ENCODE measurements at regions not wholly inside any gene's neighbourhood (a gene's known extent, or its start where the extent isn't known, plus 50 kb on each side); places are given as distances from the start of the nearest gene placed in this dataset.
A peak's percentile ranks its signal among the peaks of the same experiment; 100 is the strongest.

DNA sequence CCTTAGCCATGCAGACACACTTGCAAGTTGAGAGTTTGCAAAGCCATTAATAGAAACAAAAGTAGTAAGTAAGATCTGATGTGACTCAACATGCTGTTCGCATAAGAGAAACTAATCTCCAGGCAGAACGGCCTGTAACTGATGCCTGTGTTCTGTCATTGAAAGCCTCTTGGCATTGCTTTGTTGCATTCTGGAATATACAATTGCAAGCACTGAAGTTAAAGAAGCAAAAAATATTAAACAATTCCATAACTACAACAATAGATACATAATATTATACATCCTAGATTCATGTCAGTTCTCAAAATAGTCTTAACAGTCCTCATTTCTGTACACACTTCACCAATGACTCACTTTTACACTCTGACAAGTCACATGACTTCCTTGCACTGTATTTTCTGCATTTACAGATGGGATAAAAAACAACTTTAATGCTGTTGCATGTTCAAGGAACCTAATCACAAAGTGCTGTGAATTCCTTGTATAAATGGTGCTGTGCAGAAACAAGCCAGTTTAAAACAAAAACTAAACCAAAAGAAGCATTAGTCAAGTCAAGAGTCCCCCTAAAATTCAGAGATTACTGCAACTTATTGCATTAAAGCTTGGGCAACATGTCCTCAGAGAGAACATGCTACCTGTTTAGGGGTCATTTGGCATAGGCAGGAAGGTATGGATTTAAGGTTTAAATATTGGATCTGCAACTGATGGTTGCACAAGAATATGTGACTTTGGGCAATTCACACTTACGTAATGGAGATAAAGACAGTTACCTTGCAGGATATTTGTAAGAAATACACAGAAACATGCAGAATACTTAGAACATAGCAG is 79.5 kb upstream of the SERP2 start:
- Mint-ChIP-seq H3K9me3 (no peaks in the 10 kb centered on the region), H3K4me1 (peaks cover 16 to 28% (median 24%) of the 10 kb centered on the region in 3 donors), H3K27me3 (peaks cover 12 to 14% of the 10 kb centered on the region in 2 donors), H3K27ac (peak overlapping the region; percentile 67 to 90), H3K4me3 (no peak overlapping the region), H3K36me3 (no peaks in the 10 kb centered on the region)
- Histone ChIP-seq H3K36me3 (ENCODE audit: control insufficient read depth in 2 of 2, extremely low read depth in 1 of 2, insufficient read depth in 1 of 2, low read length in 1 of 2) (no peaks in the 10 kb centered on the region), H3K4me1 (ENCODE audit: control insufficient read depth in 1 of 2, extremely low read depth in 1 of 2, insufficient read depth in 2 of 2, low read length in 2 of 2) (peaks cover 0 to 4% of the 10 kb centered on the region in 2 experiments), H3K27ac (ENCODE audit: low read length) (no peak overlapping the region), H3K27me3 (replicated peaks in 1 of 2; ENCODE audit: control insufficient read depth in 2 of 2, extremely low read depth in 1 of 2, insufficient read depth in 2 of 2, low read length in 1 of 2) (peaks cover 0 to 1% of the 10 kb centered on the region in 2 experiments), H3K4me3 (ENCODE audit: control insufficient read depth in 1 of 2, extremely low read depth in 1 of 2, low read length in 1 of 2) (no peak overlapping the region), H3K9me3 (no peaks in the 10 kb centered on the region)
- peak in 2 of 4 experiments; percentile 58 to 70 for ATAC-seq (replicated peaks in 1 of 4)
- ChIA-PET CTCF (no interaction called here), POLR2A (no interaction called here)
- WGBS (ENCODE audit: insufficient coverage): 55% methylated on average over 2 of the region's 3 CpGs
- no peak for DNase-seq

DNA sequence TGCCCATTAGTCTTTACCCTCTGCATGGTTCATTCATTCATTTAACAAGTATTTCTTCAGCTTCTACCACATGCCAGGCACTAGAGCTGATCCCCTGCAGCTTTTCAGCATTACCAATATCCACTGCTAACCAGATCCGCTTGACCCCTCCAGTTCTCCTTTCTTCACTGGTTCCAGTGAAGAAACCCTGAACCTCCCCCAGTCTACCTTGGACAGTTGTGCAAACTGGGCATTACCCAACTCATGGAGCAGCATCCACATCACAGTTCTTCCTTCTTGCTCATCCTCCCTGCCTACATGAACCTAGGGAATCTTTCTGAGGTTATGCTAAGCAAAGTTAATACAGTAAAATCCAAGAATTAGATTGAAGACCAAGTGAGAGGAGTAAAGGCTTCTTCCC is 78.7 kb upstream of the SERP2 start:
- Histone ChIP-seq H3K4me1 (ENCODE audit: control insufficient read depth in 1 of 2, extremely low read depth in 1 of 2, insufficient read depth in 2 of 2, low read length in 2 of 2) (peaks cover 0 to 4% of the 10 kb centered on the region in 2 experiments), H3K27me3 (replicated peaks in 1 of 2; ENCODE audit: control insufficient read depth in 2 of 2, extremely low read depth in 1 of 2, insufficient read depth in 2 of 2, low read length in 1 of 2) (no peaks in the 10 kb centered on the region), H3K4me3 (ENCODE audit: control insufficient read depth in 1 of 2, extremely low read depth in 1 of 2, low read length in 1 of 2) (no peak overlapping the region), H3K36me3 (ENCODE audit: control insufficient read depth in 2 of 2, extremely low read depth in 1 of 2, insufficient read depth in 1 of 2, low read length in 1 of 2) (no peaks in the 10 kb centered on the region), H3K27ac (ENCODE audit: low read length) (no peak overlapping the region), H3K9me3 (no peaks in the 10 kb centered on the region)
- ChIA-PET CTCF (no interaction called here), POLR2A (no interaction called here)
- H3K9me3 Mint-ChIP-seq: no peaks in the 10 kb centered on the region
- H3K4me1 Mint-ChIP-seq: peaks cover 16 to 28% (median 24%) of the 10 kb centered on the region in 3 donors
- no peaks in the 10 kb centered on the region for H3K36me3 Mint-ChIP-seq
- DNase-seq: no peak
- ATAC-seq (replicated peaks in 1 of 4): no peak
- H3K27me3 Mint-ChIP-seq: peaks cover 8 to 12% of the 10 kb centered on the region in 2 donors
- WGBS (ENCODE audit: insufficient coverage): 100% methylated on average over 1 of the region's 1 CpG
- H3K4me3 Mint-ChIP-seq: no peak overlapping the region
- H3K27ac Mint-ChIP-seq: peak overlapping the region; percentile 1 to 40

DNA sequence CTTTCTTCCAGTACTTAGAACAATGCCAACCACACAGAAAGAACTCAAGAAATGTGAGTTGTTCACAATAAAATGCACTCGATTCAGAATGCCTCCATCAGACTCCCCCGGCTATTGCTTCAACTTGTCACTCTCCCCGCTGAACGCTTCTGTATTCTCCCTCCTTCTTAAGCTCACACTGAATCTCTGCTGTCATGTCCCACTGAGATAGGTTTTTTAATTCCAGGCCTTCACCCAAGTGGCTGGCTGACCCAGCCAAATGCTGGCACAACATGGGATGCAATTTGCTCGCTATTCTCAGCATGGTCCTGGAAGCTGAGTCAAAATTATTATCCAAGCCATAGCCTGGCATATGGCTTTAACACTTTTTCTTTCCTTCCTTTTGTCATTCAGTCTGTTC is 76.8 kb upstream of the SERP2 start:
- Histone ChIP-seq H3K27me3 (replicated peaks in 1 of 2; ENCODE audit: control insufficient read depth in 2 of 2, extremely low read depth in 1 of 2, insufficient read depth in 2 of 2, low read length in 1 of 2) (no peaks in the 10 kb centered on the region), H3K4me1 (ENCODE audit: control insufficient read depth in 1 of 2, extremely low read depth in 1 of 2, insufficient read depth in 2 of 2, low read length in 2 of 2) (peaks cover 0 to 4% of the 10 kb centered on the region in 2 experiments), H3K27ac (ENCODE audit: low read length) (no peak overlapping the region), H3K36me3 (ENCODE audit: control insufficient read depth in 2 of 2, extremely low read depth in 1 of 2, insufficient read depth in 1 of 2, low read length in 1 of 2) (no peaks in the 10 kb centered on the region), H3K9me3 (no peaks in the 10 kb centered on the region), H3K4me3 (ENCODE audit: control insufficient read depth in 1 of 2, extremely low read depth in 1 of 2, low read length in 1 of 2) (no peak overlapping the region)
- peaks cover 0 to 3% (median 0%) of the 10 kb centered on the region in 3 donors for H3K9me3 Mint-ChIP-seq
- H3K36me3 Mint-ChIP-seq: no peaks in the 10 kb centered on the region
- peaks cover 20 to 39% (median 32%) of the 10 kb centered on the region in 3 donors for H3K4me1 Mint-ChIP-seq
- ChIA-PET POLR2A (no interaction called here), CTCF (interaction anchor here in 1 of 2 donors (0.6 kb wide), 1 partner anchor 251 kb away, joined by 4 read pairs; no protein-coding TSS in a partner anchor)
- H3K27ac Mint-ChIP-seq: no peak overlapping the region
- peaks cover 5 to 11% of the 10 kb centered on the region in 2 donors for H3K27me3 Mint-ChIP-seq
- no peak for ATAC-seq (replicated peaks in 1 of 4)
- WGBS (ENCODE audit: insufficient coverage): 94% methylated on average over 5 of the region's 5 CpGs
- H3K4me3 Mint-ChIP-seq: no peak overlapping the region
- DNase-seq: no peak

DNA sequence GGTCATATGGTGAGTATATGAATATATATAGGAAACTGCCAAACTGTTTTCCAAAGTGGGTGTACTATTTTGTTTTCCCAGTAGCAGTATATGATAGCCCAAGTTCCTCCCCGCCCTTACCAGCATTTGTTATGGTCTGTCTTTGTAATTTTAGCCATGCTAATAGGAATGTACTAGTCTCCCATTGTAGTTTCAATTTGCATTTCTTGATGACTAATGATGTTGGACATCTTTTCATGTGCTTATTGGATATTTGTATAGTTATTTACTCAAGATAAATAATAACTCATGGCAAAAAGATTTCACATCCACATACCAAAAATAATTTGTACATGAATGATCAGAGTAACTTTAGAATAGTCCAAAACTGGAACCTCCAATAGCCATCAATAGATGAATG is 75.3 kb upstream of the SERP2 start:
- peaks cover 5 to 11% of the 10 kb centered on the region in 2 donors for H3K27me3 Mint-ChIP-seq
- no peak overlapping the region for H3K4me3 Mint-ChIP-seq
- no peaks in the 10 kb centered on the region for H3K36me3 Mint-ChIP-seq
- 80% methylated on average over 1 of the region's 1 CpG for WGBS (ENCODE audit: insufficient coverage)
- H3K4me1 ChIP-seq (ENCODE audit: control insufficient read depth in 1 of 2, extremely low read depth in 1 of 2, insufficient read depth in 2 of 2, low read length in 2 of 2): peaks cover 0 to 6% of the 10 kb centered on the region in 2 experiments
- H3K4me3 ChIP-seq (ENCODE audit: control insufficient read depth in 1 of 2, extremely low read depth in 1 of 2, low read length in 1 of 2): no peak overlapping the region
- no peaks in the 10 kb centered on the region for H3K27me3 ChIP-seq (replicated peaks in 1 of 2; ENCODE audit: control insufficient read depth in 2 of 2, extremely low read depth in 1 of 2, insufficient read depth in 2 of 2, low read length in 1 of 2)
- ATAC-seq (replicated peaks in 1 of 4): no peak
- peaks cover 20 to 28% (median 25%) of the 10 kb centered on the region in 3 donors for H3K4me1 Mint-ChIP-seq
- H3K27ac ChIP-seq (ENCODE audit: low read length): no peak overlapping the region
- H3K36me3 ChIP-seq (ENCODE audit: control insufficient read depth in 2 of 2, extremely low read depth in 1 of 2, insufficient read depth in 1 of 2, low read length in 1 of 2): no peaks in the 10 kb centered on the region
- H3K27ac Mint-ChIP-seq: no peak overlapping the region
- DNase-seq: no peak
- peaks cover 0 to 3% (median 0%) of the 10 kb centered on the region in 3 donors for H3K9me3 Mint-ChIP-seq
- CTCF ChIA-PET: no interaction called here
- POLR2A ChIA-PET: no interaction called here
- H3K9me3 ChIP-seq: no peaks in the 10 kb centered on the region

GRCh38 chr13:44299152-44299943 is 74.3 kb upstream of the SERP2 start:
- Mint-ChIP-seq H3K4me1 (peaks cover 16 to 20% (median 18%) of the 10 kb centered on the region in 3 donors), H3K27me3 (peaks cover 5 to 11% of the 10 kb centered on the region in 2 donors), H3K36me3 (no peaks in the 10 kb centered on the region), H3K4me3 (no peak overlapping the region), H3K9me3 (peaks cover 0 to 3% (median 0%) of the 10 kb centered on the region in 3 donors), H3K27ac (no peak overlapping the region)
- ChIA-PET CTCF (no interaction called here), POLR2A (no interaction called here)
- DNase-seq: no peak
- H3K9me3 ChIP-seq: no peaks in the 10 kb centered on the region
- peaks cover 0 to 3% of the 10 kb centered on the region in 2 experiments for H3K4me1 ChIP-seq (ENCODE audit: control insufficient read depth in 1 of 2, extremely low read depth in 1 of 2, insufficient read depth in 2 of 2, low read length in 2 of 2)
- no peak for ATAC-seq (replicated peaks in 1 of 4)
- 90% methylated on average over 5 of the region's 5 CpGs for WGBS (ENCODE audit: insufficient coverage)
- no peak overlapping the region for H3K4me3 ChIP-seq (ENCODE audit: control insufficient read depth in 1 of 2, extremely low read depth in 1 of 2, low read length in 1 of 2)
- no peak overlapping the region for H3K27ac ChIP-seq (ENCODE audit: low read length)
- H3K27me3 ChIP-seq (replicated peaks in 1 of 2; ENCODE audit: control insufficient read depth in 2 of 2, extremely low read depth in 1 of 2, insufficient read depth in 2 of 2, low read length in 1 of 2): peaks cover 0 to 4% of the 10 kb centered on the region in 2 experiments
- H3K36me3 ChIP-seq (ENCODE audit: control insufficient read depth in 2 of 2, extremely low read depth in 1 of 2, insufficient read depth in 1 of 2, low read length in 1 of 2): no peaks in the 10 kb centered on the region

DNA sequence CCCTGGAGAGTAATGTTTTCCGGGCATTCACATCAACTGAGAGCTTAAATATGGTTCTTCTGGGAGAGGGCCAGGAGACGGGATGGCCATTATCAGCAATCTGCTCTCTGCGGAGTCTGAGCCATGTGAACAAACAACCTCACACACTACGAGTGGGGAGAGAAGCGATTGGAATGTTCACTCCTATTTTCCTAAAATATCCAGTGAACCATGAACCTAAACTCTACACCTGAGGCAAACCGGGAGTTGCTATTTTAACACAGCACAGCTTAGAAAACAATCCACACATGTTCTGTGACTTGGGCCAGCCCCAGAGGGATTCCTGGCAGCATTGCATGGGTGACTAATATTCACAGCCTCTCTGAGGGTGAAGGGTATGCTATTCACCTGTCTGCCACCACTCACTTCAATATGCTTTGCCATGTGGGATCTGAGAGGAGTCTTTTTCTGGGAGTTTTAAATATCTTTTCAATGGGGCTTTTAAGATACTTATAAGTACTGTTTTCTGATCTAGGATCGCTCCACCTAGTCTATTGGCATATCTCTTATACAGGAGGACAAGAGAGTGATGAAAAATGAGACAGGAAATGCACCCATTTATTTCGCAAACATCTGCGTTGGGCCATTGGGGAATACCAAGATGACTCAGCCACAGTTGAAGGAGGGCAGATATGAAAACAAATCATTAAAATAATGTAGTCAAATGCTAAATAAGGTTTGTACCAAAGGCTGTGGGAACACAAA is 72.6 kb upstream of the SERP2 start:
- Histone ChIP-seq H3K9me3 (no peaks in the 10 kb centered on the region), H3K4me1 (ENCODE audit: control insufficient read depth in 1 of 2, extremely low read depth in 1 of 2, insufficient read depth in 2 of 2, low read length in 2 of 2) (peaks cover 3 to 7% of the 10 kb centered on the region in 2 experiments), H3K36me3 (ENCODE audit: control insufficient read depth in 2 of 2, extremely low read depth in 1 of 2, insufficient read depth in 1 of 2, low read length in 1 of 2) (no peaks in the 10 kb centered on the region), H3K27ac (ENCODE audit: low read length) (no peak overlapping the region), H3K27me3 (replicated peaks in 1 of 2; ENCODE audit: control insufficient read depth in 2 of 2, extremely low read depth in 1 of 2, insufficient read depth in 2 of 2, low read length in 1 of 2) (peaks cover 0 to 4% of the 10 kb centered on the region in 2 experiments), H3K4me3 (ENCODE audit: control insufficient read depth in 1 of 2, extremely low read depth in 1 of 2, low read length in 1 of 2) (no peak overlapping the region)
- Mint-ChIP-seq H3K36me3 (no peaks in the 10 kb centered on the region), H3K4me3 (no peak overlapping the region), H3K27ac (peak overlapping the region in 1 of 2 donors; percentile 9), H3K9me3 (peaks cover 0 to 3% (median 0%) of the 10 kb centered on the region in 3 donors), H3K4me1 (peaks cover 13 to 26% (median 20%) of the 10 kb centered on the region in 3 donors), H3K27me3 (peaks cover 5 to 16% of the 10 kb centered on the region in 2 donors)
- peak in 3 of 4 experiments; percentile 19 to 59 (median 30) for ATAC-seq (replicated peaks in 1 of 4)
- ChIA-PET POLR2A (no interaction called here), CTCF (interaction anchor here in 1 of 2 donors (1.1 kb wide), 1 partner anchor 114 kb away, joined by 3 read pairs; no protein-coding TSS in a partner anchor)
- no peak for DNase-seq
- 100% methylated on average over 1 of the region's 9 CpGs for WGBS (ENCODE audit: insufficient coverage)

All from T-cell (primary cell).